ENCODE measurements at regions not wholly inside any gene's neighbourhood (a gene's known extent, or its start where the extent isn't known, plus 50 kb on each side); places are given as distances from the start of the nearest gene placed in this dataset.

- ChIA-PET POLR2A (no interaction called here), CTCF (no interaction called here)
- no peak for ATAC-seq (ENCODE audit: low read depth)
- peaks cover 0 to 1% (median 0%) of the 10 kb centered on the region in 3 donors for H3K9me3 ChIP-seq (ENCODE audit: control extremely low read depth in 1 of 3, control insufficient read depth in 2 of 3, insufficient read depth in 1 of 3, low read length in 2 of 3)
- H3K4me1 Mint-ChIP-seq: no peaks in the 10 kb centered on the region
- no peak overlapping the region for H3K4me2 ChIP-seq (replicated peaks; ENCODE audit: low read depth, low read length, poor library complexity, severe bottlenecking)
- no peak overlapping the region for H3K4me3 ChIP-seq (ENCODE audit: control extremely low read depth in 1 of 5, extremely low read depth in 1 of 5, insufficient read depth in 1 of 5, low read depth in 2 of 5, low read length in 4 of 5)
- no peak overlapping the region for H3K27ac Mint-ChIP-seq
- H3K27me3 ChIP-seq (replicated peaks in 1 of 4; ENCODE audit: control extremely low read depth in 1 of 4, control insufficient read depth in 3 of 4, insufficient read depth in 4 of 4, low read length in 3 of 4): no peaks in the 10 kb centered on the region
- intact Hi-C loops (cut with micrococcal nuclease): loop anchor here (5.0 kb wide), 1 partner anchor 931 kb away; no protein-coding TSS in a partner anchor
- H3K4me1 ChIP-seq (ENCODE audit: control insufficient read depth in 2 of 2, insufficient read depth in 2 of 2, low read length in 2 of 2): no peaks in the 10 kb centered on the region
- H3K9ac ChIP-seq (ENCODE audit: low read length): no peak overlapping the region
- H3K9me3 Mint-ChIP-seq (ENCODE audit: insufficient read depth): no peaks in the 10 kb centered on the region
- WGBS (ENCODE audit: insufficient coverage): no CpG with 5 or more reads among the region's 1 CpG
- peaks cover 3% of the 10 kb centered on the region for H3K27me3 Mint-ChIP-seq
- DNase-seq: no peak
- no peak overlapping the region for H2AFZ ChIP-seq (ENCODE audit: insufficient read depth, low read depth, low read length, poor library complexity, severe bottlenecking)
- no peaks in the 10 kb centered on the region for H3K79me2 ChIP-seq (ENCODE audit: control insufficient read depth, insufficient read depth, low read length)
- TF ChIP-seq CTCF (IDR thresholded peaks at IDR 0.05) (no peak), EZH2 (IDR thresholded peaks at IDR 0.05; ENCODE audit: borderline replicate concordance, insufficient read depth, low read depth, low read length, poor library complexity, severe bottlenecking) (no peak)
- H4K20me1 ChIP-seq (ENCODE audit: control insufficient read depth, insufficient read depth, low read length, poor library complexity, severe bottlenecking): no peaks in the 10 kb centered on the region
- H3K4me3 Mint-ChIP-seq: no peak overlapping the region
- no peaks in the 10 kb centered on the region for H3K36me3 ChIP-seq (replicated peaks in 1 of 2; ENCODE audit: control extremely low read depth in 1 of 2, control insufficient read depth in 1 of 2, extremely low read depth in 1 of 2, insufficient read depth in 2 of 2, low read length in 1 of 2)
- H3K27ac ChIP-seq (ENCODE audit: low read length in 2 of 2): no peak overlapping the region
Observed at GRCh38 chr3:153972862-153973261, 148.3 kb upstream of the ARHGEF26 start.

GRCh38 chr3:153973722-153974265 is 147.4 kb upstream of the ARHGEF26 start:
- DNase-seq (no peak), ATAC-seq (ENCODE audit: low read depth) (no peak)
- Histone ChIP-seq H2AFZ (ENCODE audit: insufficient read depth, low read depth, low read length, poor library complexity, severe bottlenecking) (no peak overlapping the region), H3K79me2 (ENCODE audit: control insufficient read depth, insufficient read depth, low read length) (no peaks in the 10 kb centered on the region), H3K4me2 (replicated peaks; ENCODE audit: low read depth, low read length, poor library complexity, severe bottlenecking) (no peak overlapping the region), H3K4me1 (ENCODE audit: control insufficient read depth in 2 of 2, insufficient read depth in 2 of 2, low read length in 2 of 2) (no peaks in the 10 kb centered on the region), H3K9me3 (ENCODE audit: control extremely low read depth in 1 of 3, control insufficient read depth in 2 of 3, insufficient read depth in 1 of 3, low read length in 2 of 3) (no peaks in the 10 kb centered on the region), H3K27me3 (replicated peaks in 1 of 4; ENCODE audit: control extremely low read depth in 1 of 4, control insufficient read depth in 3 of 4, insufficient read depth in 4 of 4, low read length in 3 of 4) (no peaks in the 10 kb centered on the region), H3K27ac (ENCODE audit: low read length in 2 of 2) (no peak overlapping the region), H4K20me1 (ENCODE audit: control insufficient read depth, insufficient read depth, low read length, poor library complexity, severe bottlenecking) (no peaks in the 10 kb centered on the region), H3K36me3 (replicated peaks in 1 of 2; ENCODE audit: control extremely low read depth in 1 of 2, control insufficient read depth in 1 of 2, extremely low read depth in 1 of 2, insufficient read depth in 2 of 2, low read length in 1 of 2) (no peaks in the 10 kb centered on the region), H3K9ac (ENCODE audit: low read length) (no peak overlapping the region), H3K4me3 (ENCODE audit: control extremely low read depth in 1 of 5, extremely low read depth in 1 of 5, insufficient read depth in 1 of 5, low read depth in 2 of 5, low read length in 4 of 5) (no peak overlapping the region)
- Mint-ChIP-seq H3K27me3 (no peaks in the 10 kb centered on the region), H3K9me3 (ENCODE audit: insufficient read depth) (no peaks in the 10 kb centered on the region), H3K4me1 (no peaks in the 10 kb centered on the region), H3K27ac (no peak overlapping the region), H3K4me3 (no peak overlapping the region)
- intact Hi-C loops (cut with micrococcal nuclease): loop anchor here (5.0 kb wide), 1 partner anchor 931 kb away; no protein-coding TSS in a partner anchor
- CTCF ChIA-PET: no interaction called here
- WGBS (ENCODE audit: insufficient coverage): 93% methylated on average over 2 of the region's 3 CpGs
- TF ChIP-seq EZH2 (IDR thresholded peaks at IDR 0.05; ENCODE audit: borderline replicate concordance, insufficient read depth, low read depth, low read length, poor library complexity, severe bottlenecking) (no peak), CTCF (IDR thresholded peaks at IDR 0.05) (no peak)
- POLR2A ChIA-PET: no interaction called here
